SK-N-SH (cell line): ENCODE measurements at regions not wholly inside any gene's neighbourhood (a gene's known extent, or its start where the extent isn't known, plus 50 kb on each side); places are given as distances from the start of the nearest gene placed in this dataset.

Source experiments
- ELF1 ChIP-seq: IDR thresholded peaks from 2 replicates; pipeline ENCODE4 v1.4.0; 2012
- EP300 ChIP-seq, 2 experiments: IDR thresholded peaks; 2 replicates each; pipeline versions ENCODE4 v1.4.0 to v1.6.1; 2012; ENCODE audit warnings: borderline replicate concordance in 1 of 2, low read depth in 1 of 2, low read length in 1 of 2
- EZH2phosphoT487 ChIP-seq: fragments of 200-600 bp; sonication (generic); IDR thresholded peaks from 2 replicates; pipeline ENCODE4 v1.6.1; 2017; ENCODE audit warnings: low read depth, mixed run types, mild to moderate bottlenecking, antibody characterized with exemption, moderate library complexity, borderline replicate concordance
- FOXJ3 ChIP-seq: sonication (generic); formaldehyde crosslinking; IDR thresholded peaks from 2 replicates; pipeline ENCODE4 v1.5.1; 2020; ENCODE audit warnings: mild to moderate bottlenecking, missing genetic modification reagents
- GATA2 ChIP-seq: sonication (generic); formaldehyde crosslinking; IDR thresholded peaks from 2 replicates; pipeline ENCODE4 v1.5.0; 2020; ENCODE audit warnings: mild to moderate bottlenecking, missing genetic modification reagents
- NFIC ChIP-seq: IDR thresholded peaks from 2 replicates; pipeline ENCODE4 v1.4.0; 2012; ENCODE audit warnings: borderline replicate concordance
- POLR2AphosphoS5 ChIP-seq: IDR thresholded peaks from 2 replicates; pipeline ENCODE4 v1.6.1; 2012; ENCODE audit warnings: low read depth, low read length
- RAD21 ChIP-seq: IDR thresholded peaks from 2 replicates; pipeline ENCODE4 v1.6.1; 2012; ENCODE audit warnings: mild to moderate bottlenecking, low read length
- TCF12 ChIP-seq: IDR thresholded peaks from 2 replicates; pipeline ENCODE4 v1.4.0; 2012
- TF ChIP-seq, protein P1 (sequence below): IDR thresholded peaks from 2 replicates; pipeline ENCODE4 v1.4.0; 2012; ENCODE audit warnings: low read depth, borderline replicate concordance
- TF ChIP-seq, protein P2 (sequence below): fragments of 200-600 bp; sonication (generic); IDR thresholded peaks from 2 replicates; pipeline ENCODE4 v1.6.1; 2017; ENCODE audit warnings: antibody characterized with exemption, mild to moderate bottlenecking, moderate library complexity
- TF ChIP-seq, protein P3 (sequence below): IDR thresholded peaks from 2 replicates; pipeline ENCODE4 v1.6.1; 2012; ENCODE audit warnings: mild to moderate bottlenecking, low read depth, low read length, moderate library complexity
- TF ChIP-seq, protein P4 (sequence below): fragments of 150-350 bp; IDR thresholded peaks from 2 replicates; pipeline ENCODE4 v1.6.1; 2017; ENCODE audit warnings: antibody characterized with exemption, low read length, low read depth, borderline replicate concordance
- TF ChIP-seq, protein P5 (sequence below): fragments of 150-350 bp; IDR thresholded peaks from 2 replicates; pipeline ENCODE4 v1.6.1; 2016; ENCODE audit warnings: mild to moderate bottlenecking, low read depth, low read length

DNA sequence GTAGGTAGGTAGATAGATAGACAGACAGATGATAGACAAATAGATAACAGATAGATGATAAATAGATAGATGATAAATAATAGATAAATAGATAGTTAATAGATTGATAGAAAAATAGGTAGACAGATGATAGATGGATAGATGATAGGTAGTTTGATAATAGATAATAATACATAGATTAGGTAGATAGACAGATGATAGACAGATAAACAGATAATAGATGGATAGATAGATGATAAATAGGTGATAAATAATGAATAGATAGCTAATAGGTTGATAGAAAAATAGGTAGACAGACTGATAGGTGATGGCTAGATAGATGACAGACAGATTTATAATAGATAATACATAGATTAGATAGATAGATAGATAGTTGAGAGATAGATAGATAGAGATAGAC lies 350.5 kb upstream of the DPP6 start:
- TF ChIP-seq, protein P1, sequence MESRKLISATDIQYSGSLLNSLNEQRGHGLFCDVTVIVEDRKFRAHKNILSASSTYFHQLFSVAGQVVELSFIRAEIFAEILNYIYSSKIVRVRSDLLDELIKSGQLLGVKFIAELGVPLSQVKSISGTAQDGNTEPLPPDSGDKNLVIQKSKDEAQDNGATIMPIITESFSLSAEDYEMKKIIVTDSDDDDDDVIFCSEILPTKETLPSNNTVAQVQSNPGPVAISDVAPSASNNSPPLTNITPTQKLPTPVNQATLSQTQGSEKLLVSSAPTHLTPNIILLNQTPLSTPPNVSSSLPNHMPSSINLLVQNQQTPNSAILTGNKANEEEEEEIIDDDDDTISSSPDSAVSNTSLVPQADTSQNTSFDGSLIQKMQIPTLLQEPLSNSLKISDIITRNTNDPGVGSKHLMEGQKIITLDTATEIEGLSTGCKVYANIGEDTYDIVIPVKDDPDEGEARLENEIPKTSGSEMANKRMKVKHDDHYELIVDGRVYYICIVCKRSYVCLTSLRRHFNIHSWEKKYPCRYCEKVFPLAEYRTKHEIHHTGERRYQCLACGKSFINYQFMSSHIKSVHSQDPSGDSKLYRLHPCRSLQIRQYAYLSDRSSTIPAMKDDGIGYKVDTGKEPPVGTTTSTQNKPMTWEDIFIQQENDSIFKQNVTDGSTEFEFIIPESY, result no peak
- TF ChIP-seq POLR2AphosphoS5 (no peak), RAD21 (no peak), GATA2 (CRISPR knock-in tag) (no peak), ELF1 (no peak), EZH2phosphoT487 (no peak), TCF12 (no peak), EP300 (IDR thresholded peaks at IDR 0.05; ENCODE audit: borderline replicate concordance in 1 of 2, low read depth in 1 of 2, low read length in 1 of 2) (no peak), FOXJ3 (CRISPR knock-in tag) (no peak), NFIC (no peak)
- TF ChIP-seq, protein P2, sequence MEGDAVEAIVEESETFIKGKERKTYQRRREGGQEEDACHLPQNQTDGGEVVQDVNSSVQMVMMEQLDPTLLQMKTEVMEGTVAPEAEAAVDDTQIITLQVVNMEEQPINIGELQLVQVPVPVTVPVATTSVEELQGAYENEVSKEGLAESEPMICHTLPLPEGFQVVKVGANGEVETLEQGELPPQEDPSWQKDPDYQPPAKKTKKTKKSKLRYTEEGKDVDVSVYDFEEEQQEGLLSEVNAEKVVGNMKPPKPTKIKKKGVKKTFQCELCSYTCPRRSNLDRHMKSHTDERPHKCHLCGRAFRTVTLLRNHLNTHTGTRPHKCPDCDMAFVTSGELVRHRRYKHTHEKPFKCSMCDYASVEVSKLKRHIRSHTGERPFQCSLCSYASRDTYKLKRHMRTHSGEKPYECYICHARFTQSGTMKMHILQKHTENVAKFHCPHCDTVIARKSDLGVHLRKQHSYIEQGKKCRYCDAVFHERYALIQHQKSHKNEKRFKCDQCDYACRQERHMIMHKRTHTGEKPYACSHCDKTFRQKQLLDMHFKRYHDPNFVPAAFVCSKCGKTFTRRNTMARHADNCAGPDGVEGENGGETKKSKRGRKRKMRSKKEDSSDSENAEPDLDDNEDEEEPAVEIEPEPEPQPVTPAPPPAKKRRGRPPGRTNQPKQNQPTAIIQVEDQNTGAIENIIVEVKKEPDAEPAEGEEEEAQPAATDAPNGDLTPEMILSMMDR, result no peak
- TF ChIP-seq, protein P3, sequence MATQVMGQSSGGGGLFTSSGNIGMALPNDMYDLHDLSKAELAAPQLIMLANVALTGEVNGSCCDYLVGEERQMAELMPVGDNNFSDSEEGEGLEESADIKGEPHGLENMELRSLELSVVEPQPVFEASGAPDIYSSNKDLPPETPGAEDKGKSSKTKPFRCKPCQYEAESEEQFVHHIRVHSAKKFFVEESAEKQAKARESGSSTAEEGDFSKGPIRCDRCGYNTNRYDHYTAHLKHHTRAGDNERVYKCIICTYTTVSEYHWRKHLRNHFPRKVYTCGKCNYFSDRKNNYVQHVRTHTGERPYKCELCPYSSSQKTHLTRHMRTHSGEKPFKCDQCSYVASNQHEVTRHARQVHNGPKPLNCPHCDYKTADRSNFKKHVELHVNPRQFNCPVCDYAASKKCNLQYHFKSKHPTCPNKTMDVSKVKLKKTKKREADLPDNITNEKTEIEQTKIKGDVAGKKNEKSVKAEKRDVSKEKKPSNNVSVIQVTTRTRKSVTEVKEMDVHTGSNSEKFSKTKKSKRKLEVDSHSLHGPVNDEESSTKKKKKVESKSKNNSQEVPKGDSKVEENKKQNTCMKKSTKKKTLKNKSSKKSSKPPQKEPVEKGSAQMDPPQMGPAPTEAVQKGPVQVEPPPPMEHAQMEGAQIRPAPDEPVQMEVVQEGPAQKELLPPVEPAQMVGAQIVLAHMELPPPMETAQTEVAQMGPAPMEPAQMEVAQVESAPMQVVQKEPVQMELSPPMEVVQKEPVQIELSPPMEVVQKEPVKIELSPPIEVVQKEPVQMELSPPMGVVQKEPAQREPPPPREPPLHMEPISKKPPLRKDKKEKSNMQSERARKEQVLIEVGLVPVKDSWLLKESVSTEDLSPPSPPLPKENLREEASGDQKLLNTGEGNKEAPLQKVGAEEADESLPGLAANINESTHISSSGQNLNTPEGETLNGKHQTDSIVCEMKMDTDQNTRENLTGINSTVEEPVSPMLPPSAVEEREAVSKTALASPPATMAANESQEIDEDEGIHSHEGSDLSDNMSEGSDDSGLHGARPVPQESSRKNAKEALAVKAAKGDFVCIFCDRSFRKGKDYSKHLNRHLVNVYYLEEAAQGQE, result no peak
- TF ChIP-seq, protein P4, sequence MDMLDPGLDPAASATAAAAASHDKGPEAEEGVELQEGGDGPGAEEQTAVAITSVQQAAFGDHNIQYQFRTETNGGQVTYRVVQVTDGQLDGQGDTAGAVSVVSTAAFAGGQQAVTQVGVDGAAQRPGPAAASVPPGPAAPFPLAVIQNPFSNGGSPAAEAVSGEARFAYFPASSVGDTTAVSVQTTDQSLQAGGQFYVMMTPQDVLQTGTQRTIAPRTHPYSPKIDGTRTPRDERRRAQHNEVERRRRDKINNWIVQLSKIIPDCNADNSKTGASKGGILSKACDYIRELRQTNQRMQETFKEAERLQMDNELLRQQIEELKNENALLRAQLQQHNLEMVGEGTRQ, result no peak
- TF ChIP-seq, protein P5, sequence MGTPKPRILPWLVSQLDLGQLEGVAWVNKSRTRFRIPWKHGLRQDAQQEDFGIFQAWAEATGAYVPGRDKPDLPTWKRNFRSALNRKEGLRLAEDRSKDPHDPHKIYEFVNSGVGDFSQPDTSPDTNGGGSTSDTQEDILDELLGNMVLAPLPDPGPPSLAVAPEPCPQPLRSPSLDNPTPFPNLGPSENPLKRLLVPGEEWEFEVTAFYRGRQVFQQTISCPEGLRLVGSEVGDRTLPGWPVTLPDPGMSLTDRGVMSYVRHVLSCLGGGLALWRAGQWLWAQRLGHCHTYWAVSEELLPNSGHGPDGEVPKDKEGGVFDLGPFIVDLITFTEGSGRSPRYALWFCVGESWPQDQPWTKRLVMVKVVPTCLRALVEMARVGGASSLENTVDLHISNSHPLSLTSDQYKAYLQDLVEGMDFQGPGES, result no peak
